Osteocyte (in vitro differentiated cells): ENCODE measurements at regions not wholly inside any gene's neighbourhood (a gene's known extent, or its start where the extent isn't known, plus 50 kb on each side); places are given as distances from the start of the nearest gene placed in this dataset.

Source experiments
- DNase-seq: peaks from one replicate; pipeline ENCODE4 v3.0.0; 2021; ENCODE audit warnings: mixed read lengths; ENCODE audit not compliant: unreplicated experiment; ENCODE audit errors: extremely low spot score
- H3K27ac Mint-ChIP-seq: one replicate; pipeline ENCODE4 v1.8.0; 2021; ENCODE audit warnings: mild to moderate bottlenecking, mixed read lengths; ENCODE audit not compliant: unreplicated experiment
- H3K27me3 Mint-ChIP-seq: one replicate; pipeline ENCODE4 v1.8.0; 2021; ENCODE audit warnings: mixed read lengths; ENCODE audit not compliant: unreplicated experiment
- H3K36me3 Mint-ChIP-seq: one replicate; pipeline ENCODE4 v1.8.0; 2021; ENCODE audit warnings: mixed read lengths; ENCODE audit not compliant: unreplicated experiment
- H3K4me1 Mint-ChIP-seq: one replicate; pipeline ENCODE4 v1.8.0; 2021; ENCODE audit warnings: mixed read lengths; ENCODE audit not compliant: unreplicated experiment
- H3K4me3 Mint-ChIP-seq: one replicate; pipeline ENCODE4 v1.8.0; 2021; ENCODE audit warnings: mild to moderate bottlenecking, moderate library complexity, mixed read lengths; ENCODE audit not compliant: unreplicated experiment
- H3K9me3 Mint-ChIP-seq: one replicate; pipeline ENCODE4 v1.8.0; 2021; ENCODE audit warnings: mixed read lengths; ENCODE audit not compliant: unreplicated experiment
- TF ChIP-seq, protein P1 (sequence below): fragments of 200-600 bp; sonication (generic); IDR thresholded peaks from 2 replicates; pipeline ENCODE4 v1.5.0; 2021; ENCODE audit warnings: antibody characterized with exemption, mild to moderate bottlenecking, moderate library complexity

GRCh38 chr13:67410645-67411044 is 180.5 kb upstream of the PCDH9 start:
- Mint-ChIP-seq H3K27ac (no peak overlapping the region), H3K4me3 (no peak overlapping the region), H3K36me3 (no peaks in the 10 kb centered on the region), H3K27me3 (no peaks in the 10 kb centered on the region), H3K4me1 (peaks cover 4% of the 10 kb centered on the region), H3K9me3 (no peaks in the 10 kb centered on the region)
- TF ChIP-seq, protein P1, sequence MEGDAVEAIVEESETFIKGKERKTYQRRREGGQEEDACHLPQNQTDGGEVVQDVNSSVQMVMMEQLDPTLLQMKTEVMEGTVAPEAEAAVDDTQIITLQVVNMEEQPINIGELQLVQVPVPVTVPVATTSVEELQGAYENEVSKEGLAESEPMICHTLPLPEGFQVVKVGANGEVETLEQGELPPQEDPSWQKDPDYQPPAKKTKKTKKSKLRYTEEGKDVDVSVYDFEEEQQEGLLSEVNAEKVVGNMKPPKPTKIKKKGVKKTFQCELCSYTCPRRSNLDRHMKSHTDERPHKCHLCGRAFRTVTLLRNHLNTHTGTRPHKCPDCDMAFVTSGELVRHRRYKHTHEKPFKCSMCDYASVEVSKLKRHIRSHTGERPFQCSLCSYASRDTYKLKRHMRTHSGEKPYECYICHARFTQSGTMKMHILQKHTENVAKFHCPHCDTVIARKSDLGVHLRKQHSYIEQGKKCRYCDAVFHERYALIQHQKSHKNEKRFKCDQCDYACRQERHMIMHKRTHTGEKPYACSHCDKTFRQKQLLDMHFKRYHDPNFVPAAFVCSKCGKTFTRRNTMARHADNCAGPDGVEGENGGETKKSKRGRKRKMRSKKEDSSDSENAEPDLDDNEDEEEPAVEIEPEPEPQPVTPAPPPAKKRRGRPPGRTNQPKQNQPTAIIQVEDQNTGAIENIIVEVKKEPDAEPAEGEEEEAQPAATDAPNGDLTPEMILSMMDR = no peak
- DNase-seq = no peak

GRCh38 chr13:67408798-67409197 is 178.7 kb upstream of the PCDH9 start:
- Mint-ChIP-seq H3K27ac (no peak overlapping the region), H3K27me3 (no peaks in the 10 kb centered on the region), H3K4me1 (peaks cover 4% of the 10 kb centered on the region), H3K4me3 (no peak overlapping the region), H3K9me3 (no peaks in the 10 kb centered on the region), H3K36me3 (no peaks in the 10 kb centered on the region)
- TF ChIP-seq, protein P1 = no peak
- no peak for DNase-seq

GRCh38 chr13:67402546-67402945 is 172.4 kb upstream of the PCDH9 start:
- TF ChIP-seq, protein P1 = no peak
- DNase-seq = no peak
- H3K27ac Mint-ChIP-seq = no peak overlapping the region

DNA sequence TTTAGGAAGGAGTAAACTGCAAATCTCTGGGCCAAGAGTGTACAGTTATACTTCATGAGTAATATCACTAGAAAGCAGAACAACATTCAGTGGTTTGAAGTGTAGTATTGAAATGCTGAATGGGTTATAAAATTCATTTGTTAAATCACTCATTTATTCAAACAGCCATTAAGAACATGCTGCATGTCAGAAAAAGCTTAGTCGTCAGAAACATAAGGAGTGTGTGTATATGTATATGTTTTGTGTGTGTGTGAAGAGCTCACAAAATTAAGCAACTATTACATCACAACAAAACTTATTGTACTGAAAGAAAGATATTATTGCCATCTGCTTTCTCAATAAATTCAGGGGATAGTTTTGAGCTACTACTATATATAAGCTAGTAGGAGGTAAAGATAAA is 165.4 kb upstream of the PCDH9 start:
- Mint-ChIP-seq H3K27me3 (no peaks in the 10 kb centered on the region), H3K4me1 (peaks cover 3% of the 10 kb centered on the region), H3K36me3 (no peaks in the 10 kb centered on the region), H3K9me3 (peaks cover 10% of the 10 kb centered on the region), H3K27ac (no peak overlapping the region), H3K4me3 (no peak overlapping the region)
- TF ChIP-seq, protein P1 = no peak
- DNase-seq = no peak

More at GRCh38 chr13:67402546-67402945, 172.4 kb upstream of the PCDH9 start:
- Mint-ChIP-seq H3K4me1 (no peaks in the 10 kb centered on the region), H3K4me3 (no peak overlapping the region), H3K9me3 (peaks cover 10% of the 10 kb centered on the region), H3K36me3 (no peaks in the 10 kb centered on the region), H3K27me3 (no peaks in the 10 kb centered on the region)

GRCh38 chr13:67392014-67392413 is 161.9 kb upstream of the PCDH9 start:
- TF ChIP-seq, protein P1 = no peak
- DNase-seq = no peak
- Mint-ChIP-seq H3K4me3 (no peak overlapping the region), H3K27me3 (no peaks in the 10 kb centered on the region), H3K36me3 (no peaks in the 10 kb centered on the region), H3K4me1 (peaks cover 9% of the 10 kb centered on the region), H3K27ac (no peak overlapping the region), H3K9me3 (peaks cover 1% of the 10 kb centered on the region)
